Caco-2 (cell line): ENCODE measurements at regions not wholly inside any gene's neighbourhood (a gene's known extent, or its start where the extent isn't known, plus 50 kb on each side); places are given as distances from the start of the nearest gene placed in this dataset.

Source experiments
- BruUV-seq: library from RNA; stranded (reverse); fragments of 400-500 nt; replicated peaks from 2 replicates; lab custom pipeline; 2021; lab: Mats Ljungman, UMichigan
- CTCF ChIA-PET: fragments of 300-600 bp; sonication (Branson Sonifier 250); formaldehyde crosslinking; loops from one replicate; lab custom pipeline; 2022; ENCODE audit warnings: antibody characterized with exemption; lab: Charles Lee
- POLR2A ChIA-PET: fragments of 300-600 bp; sonication (Branson Sonifier 250); formaldehyde crosslinking; loops from one replicate; lab custom pipeline; 2022; ENCODE audit warnings: antibody characterized with exemption; lab: Charles Lee
- DNase-seq, 2 experiments: peaks; one replicate each; pipeline versions ENCODE4 v3.0.0 to v3.0.0-alpha.2; 2020 to 2022
- H3K27me3 ChIP-seq: replicated peaks from 2 replicates; pipeline ENCODE4 v1.6.0; 2011; ENCODE audit warnings: low read length; ENCODE audit not compliant: control insufficient read depth, insufficient read depth
- H3K36me3 ChIP-seq: 2 replicates; pipeline ENCODE4 v1.5.1; 2011; ENCODE audit warnings: low read length; ENCODE audit not compliant: control insufficient read depth, insufficient read depth
- H3K4me1 ChIP-seq: fragments of 250-450 bp; sonication (Bioruptor Pico); 2 replicates; pipeline ENCODE4 v1.5.1; 2020; ENCODE audit warnings: mild to moderate bottlenecking
- H3K4me3 ChIP-seq: 2 replicates; pipeline ENCODE4 v1.5.1; 2011; ENCODE audit warnings: low read depth, mild to moderate bottlenecking, control low read depth, low read length
- H3K9me3 ChIP-seq: fragments of 250-450 bp; sonication (Bioruptor Pico); 2 replicates; pipeline ENCODE4 v1.5.1; 2020; ENCODE audit warnings: mild to moderate bottlenecking, moderate library complexity
- H3K27ac Mint-ChIP-seq: one replicate; pipeline ENCODE4 v1.8.0; 2022; ENCODE audit warnings: mixed read lengths; ENCODE audit not compliant: unreplicated experiment
- H3K27me3 Mint-ChIP-seq: one replicate; pipeline ENCODE4 v1.8.0; 2022; ENCODE audit warnings: mixed read lengths; ENCODE audit not compliant: insufficient read depth, unreplicated experiment
- H3K36me3 Mint-ChIP-seq: one replicate; pipeline ENCODE4 v1.8.0; 2022; ENCODE audit warnings: mild to moderate bottlenecking, mixed read lengths; ENCODE audit not compliant: insufficient read depth, unreplicated experiment
- H3K4me1 Mint-ChIP-seq: one replicate; pipeline ENCODE4 v1.8.0; 2022; ENCODE audit warnings: low read depth, mixed read lengths; ENCODE audit not compliant: unreplicated experiment
- H3K4me3 Mint-ChIP-seq: one replicate; pipeline ENCODE4 v1.8.0; 2022; ENCODE audit warnings: mild to moderate bottlenecking, moderate library complexity, mixed read lengths; ENCODE audit not compliant: unreplicated experiment
- H3K9me3 Mint-ChIP-seq: one replicate; pipeline ENCODE4 v1.8.0; 2022; ENCODE audit warnings: mixed read lengths; ENCODE audit not compliant: unreplicated experiment
- CTCF ChIP-seq, 2 experiments: fragments of 200-600 bp in 1 of 2; IDR thresholded peaks; 1 replicate in 1 of 2; 2 replicates in 1 of 2; pipeline versions ENCODE4 v1.5.1 to v1.8.0; 2011 to 2022; ENCODE audit warnings: antibody characterized with exemption in 1 of 2, control low read depth in 1 of 2, inconsistent platforms in 1 of 2, low read depth in 1 of 2, low read length in 1 of 2, mild to moderate bottlenecking in 1 of 2, moderate library complexity in 1 of 2; ENCODE audit not compliant: insufficient read depth in 1 of 2, severe bottlenecking in 1 of 2, unreplicated experiment in 1 of 2
- intact Hi-C: fragments of 100-400 bp; cut with micrococcal nuclease; formaldehyde crosslinking; loops from one replicate; pipeline ENCODE4 v1.10.0; 2022; ENCODE audit not compliant: unreplicated experiment

GRCh38 chr12:39040275-39040674 lies 134.9 kb upstream of the CPNE8 start:
- intact Hi-C loops: loop anchor here (5.0 kb wide), 1 partner anchor 118 kb away; no protein-coding TSS in a partner anchor
- no peaks in the 10 kb centered on the region for H3K9me3 Mint-ChIP-seq

GRCh38 chr12:39037115-39037514 lies 131.7 kb upstream of the CPNE8 start:
- Mint-ChIP-seq H3K9me3 (no peaks in the 10 kb centered on the region), H3K27me3 (no peaks in the 10 kb centered on the region), H3K27ac (no peak overlapping the region), H3K36me3 (no peaks in the 10 kb centered on the region), H3K4me3 (no peak overlapping the region), H3K4me1 (no peaks in the 10 kb centered on the region)
- Histone ChIP-seq H3K9me3 (no peaks in the 10 kb centered on the region), H3K4me1 (no peaks in the 10 kb centered on the region), H3K27me3 (no peaks in the 10 kb centered on the region), H3K4me3 (no peak overlapping the region), H3K36me3 (no peaks in the 10 kb centered on the region)
- CTCF ChIA-PET: no interaction called here
- POLR2A ChIA-PET: no interaction called here
- no peak for TF ChIP-seq CTCF (IDR thresholded peaks at IDR 0.05; ENCODE audit: insufficient read depth in 1 of 2, low read depth in 1 of 2, low read length in 1 of 2, severe bottlenecking in 1 of 2, unreplicated experiment in 1 of 2)
- no peak for DNase-seq
- intact Hi-C loops: no loop called here
- no TSS peak for BruUV-seq

More at GRCh38 chr12:39040275-39040674, 134.9 kb upstream of the CPNE8 start:
- Histone ChIP-seq H3K4me3 (no peak overlapping the region), H3K9me3 (no peaks in the 10 kb centered on the region), H3K36me3 (no peaks in the 10 kb centered on the region), H3K4me1 (0 out of 2 replicates have a peak, but pooled peaks cover 9% of the 10 kb centered on the region), H3K27me3 (no peaks in the 10 kb centered on the region)
- peaks cover 6% of the 10 kb centered on the region for H3K4me1 Mint-ChIP-seq
- H3K36me3 Mint-ChIP-seq: no peaks in the 10 kb centered on the region
- no peak overlapping the region for H3K4me3 Mint-ChIP-seq
- no peak overlapping the region for H3K27ac Mint-ChIP-seq
- H3K27me3 Mint-ChIP-seq: no peaks in the 10 kb centered on the region
- ChIA-PET CTCF (no interaction called here), POLR2A (no interaction called here)
- no peak for DNase-seq
- BruUV-seq: no TSS peak
- no peak for TF ChIP-seq CTCF (IDR thresholded peaks at IDR 0.05; ENCODE audit: insufficient read depth in 1 of 2, low read depth in 1 of 2, low read length in 1 of 2, severe bottlenecking in 1 of 2, unreplicated experiment in 1 of 2)

GRCh38 chr12:39036105-39036504 lies 130.7 kb upstream of the CPNE8 start:
- Histone ChIP-seq H3K4me1 (no peaks in the 10 kb centered on the region), H3K9me3 (no peaks in the 10 kb centered on the region), H3K27me3 (no peaks in the 10 kb centered on the region), H3K4me3 (no peak overlapping the region), H3K36me3 (no peaks in the 10 kb centered on the region)
- no TSS peak for BruUV-seq
- no peak for TF ChIP-seq CTCF (IDR thresholded peaks at IDR 0.05; ENCODE audit: insufficient read depth in 1 of 2, low read depth in 1 of 2, low read length in 1 of 2, severe bottlenecking in 1 of 2, unreplicated experiment in 1 of 2)
- DNase-seq: no peak
- CTCF ChIA-PET: no interaction called here
- Mint-ChIP-seq H3K27me3 (no peaks in the 10 kb centered on the region), H3K4me3 (no peak overlapping the region), H3K4me1 (no peaks in the 10 kb centered on the region), H3K9me3 (no peaks in the 10 kb centered on the region), H3K36me3 (no peaks in the 10 kb centered on the region), H3K27ac (no peak overlapping the region)
- POLR2A ChIA-PET: no interaction called here
- intact Hi-C loops: no loop called here
